ENCODE measurements at regions not wholly inside any gene's neighbourhood (a gene's known extent, or its start where the extent isn't known, plus 50 kb on each side); places are given as distances from the start of the nearest gene placed in this dataset.

- TF ChIP-seq CTCF (IDR thresholded peaks at IDR 0.05) (no peak), POLR2A (IDR thresholded peaks at IDR 0.05) (no peak), EP300 (IDR thresholded peaks at IDR 0.05; ENCODE audit: low read depth) (no peak), POLR2AphosphoS5 (IDR thresholded peaks at IDR 0.05) (no peak)
These were observed 260.6 kb upstream of the ESRRG start for GRCh38 chr1:216983823-216984222.
